ENCODE measurements at regions not wholly inside any gene's neighbourhood (a gene's known extent, or its start where the extent isn't known, plus 50 kb on each side); places are given as distances from the start of the nearest gene placed in this dataset.

DNA sequence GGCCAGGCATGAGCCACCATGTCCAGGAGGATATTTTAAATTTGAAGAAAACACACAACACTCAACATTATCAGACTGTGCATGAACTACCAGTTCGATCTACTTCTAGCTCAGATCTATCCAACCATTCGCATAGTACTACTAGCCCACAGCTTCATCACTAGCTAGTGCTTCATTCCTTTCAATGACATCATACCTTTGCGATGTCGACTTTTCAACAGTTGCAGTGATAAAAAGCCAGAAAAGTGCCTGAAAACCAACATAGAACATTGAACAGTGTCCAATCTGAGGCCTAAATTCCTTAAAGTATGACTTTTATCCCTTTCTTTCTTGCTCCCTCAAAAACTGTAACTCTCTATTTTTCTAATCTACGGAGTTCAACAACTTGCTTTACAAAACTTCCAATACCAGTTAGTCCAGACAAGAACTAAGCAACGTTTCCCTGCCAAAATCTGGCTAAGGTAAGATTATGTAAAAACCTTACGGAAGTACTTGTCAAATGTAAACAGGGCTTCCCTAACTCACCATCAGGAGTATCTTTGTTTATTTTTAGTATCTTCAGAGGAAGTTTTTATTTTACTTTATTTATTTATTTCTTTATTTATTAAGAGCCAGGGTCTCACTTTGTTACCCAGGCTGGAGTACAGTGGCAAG is 434.0 kb upstream of the JARID2 start:
- no peak for TF ChIP-seq EZH2phosphoT487 (IDR thresholded peaks at IDR 0.05; ENCODE audit: borderline replicate concordance, low read depth, low read length)
- TF ChIP-seq, protein P1, sequence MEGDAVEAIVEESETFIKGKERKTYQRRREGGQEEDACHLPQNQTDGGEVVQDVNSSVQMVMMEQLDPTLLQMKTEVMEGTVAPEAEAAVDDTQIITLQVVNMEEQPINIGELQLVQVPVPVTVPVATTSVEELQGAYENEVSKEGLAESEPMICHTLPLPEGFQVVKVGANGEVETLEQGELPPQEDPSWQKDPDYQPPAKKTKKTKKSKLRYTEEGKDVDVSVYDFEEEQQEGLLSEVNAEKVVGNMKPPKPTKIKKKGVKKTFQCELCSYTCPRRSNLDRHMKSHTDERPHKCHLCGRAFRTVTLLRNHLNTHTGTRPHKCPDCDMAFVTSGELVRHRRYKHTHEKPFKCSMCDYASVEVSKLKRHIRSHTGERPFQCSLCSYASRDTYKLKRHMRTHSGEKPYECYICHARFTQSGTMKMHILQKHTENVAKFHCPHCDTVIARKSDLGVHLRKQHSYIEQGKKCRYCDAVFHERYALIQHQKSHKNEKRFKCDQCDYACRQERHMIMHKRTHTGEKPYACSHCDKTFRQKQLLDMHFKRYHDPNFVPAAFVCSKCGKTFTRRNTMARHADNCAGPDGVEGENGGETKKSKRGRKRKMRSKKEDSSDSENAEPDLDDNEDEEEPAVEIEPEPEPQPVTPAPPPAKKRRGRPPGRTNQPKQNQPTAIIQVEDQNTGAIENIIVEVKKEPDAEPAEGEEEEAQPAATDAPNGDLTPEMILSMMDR (conservative IDR thresholded peaks at IDR 0.05; ENCODE audit: low read length), result no peak
- H3K4me1 ChIP-seq (ENCODE audit: insufficient read depth, low read length, poor library complexity, severe bottlenecking), result no peaks in the 10 kb centered on the region
- no peak for DNase-seq (ENCODE audit: low spot score)
- H3K36me3 ChIP-seq (ENCODE audit: insufficient read depth, low read length), result no peaks in the 10 kb centered on the region
- intact Hi-C loops (cut with micrococcal nuclease; ENCODE audit: unreplicated experiment), result no loop called here
- CTCF ChIA-PET (ENCODE audit: unreplicated experiment), result no interaction called here
- no peak overlapping the region for H3K4me2 ChIP-seq (ENCODE audit: low read length)
- POLR2A ChIA-PET, result interaction anchor here (0.6 kb wide), 1 partner anchor 94 kb away, joined by 3 read pairs; no protein-coding TSS in a partner anchor
- no peaks in the 10 kb centered on the region for H4K20me1 ChIP-seq (ENCODE audit: insufficient read depth, low read length)
- H3K9me2 ChIP-seq (ENCODE audit: insufficient read depth, low read length), result no peaks in the 10 kb centered on the region
- H3K79me2 ChIP-seq (ENCODE audit: insufficient read depth, low read depth, low read length), result no peaks in the 10 kb centered on the region
- H2AFZ ChIP-seq (ENCODE audit: low read length), result no peak overlapping the region
- no peak overlapping the region for H3K27ac ChIP-seq (ENCODE audit: low read depth, low read length, poor library complexity, severe bottlenecking)
- H3K4me3 ChIP-seq (ENCODE audit: low read depth, low read length, poor library complexity, severe bottlenecking), result no peak overlapping the region
- BruUV-seq (replicated peaks), result no TSS peak
- 0 out of 2 replicates have a peak, but pooled peaks cover 3% of the 10 kb centered on the region for H3K9me3 ChIP-seq (ENCODE audit: low read length)

DNA sequence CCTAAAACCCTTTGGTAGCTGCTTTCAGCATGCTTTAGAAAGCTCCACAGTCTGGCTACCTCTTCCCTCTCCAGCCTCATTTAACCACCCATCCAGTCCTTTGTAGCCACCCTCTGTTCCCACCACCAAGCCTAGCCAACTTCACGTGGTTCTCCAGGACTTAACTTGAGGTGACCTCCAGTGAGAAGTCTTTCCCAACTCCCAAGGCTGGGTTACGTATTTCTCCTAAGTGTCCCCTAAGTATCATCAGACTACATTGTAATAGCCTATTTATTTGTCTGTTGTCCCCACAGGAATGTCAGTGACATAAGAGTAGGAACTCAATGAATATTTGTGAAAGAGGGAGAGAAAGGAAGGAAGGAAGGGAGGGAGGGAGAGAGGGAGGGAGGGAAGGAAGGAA is 431.9 kb upstream of the JARID2 start:
- Histone ChIP-seq H3K36me3 (ENCODE audit: insufficient read depth, low read length) (no peaks in the 10 kb centered on the region), H3K4me1 (ENCODE audit: insufficient read depth, low read length, poor library complexity, severe bottlenecking) (no peaks in the 10 kb centered on the region), H3K79me2 (ENCODE audit: insufficient read depth, low read depth, low read length) (no peaks in the 10 kb centered on the region), H3K27ac (ENCODE audit: low read depth, low read length, poor library complexity, severe bottlenecking) (no peak overlapping the region), H3K4me3 (ENCODE audit: low read depth, low read length, poor library complexity, severe bottlenecking) (no peak overlapping the region), H4K20me1 (ENCODE audit: insufficient read depth, low read length) (no peaks in the 10 kb centered on the region), H3K9me3 (ENCODE audit: low read length) (no peaks in the 10 kb centered on the region), H2AFZ (ENCODE audit: low read length) (no peak overlapping the region), H3K9me2 (ENCODE audit: insufficient read depth, low read length) (no peaks in the 10 kb centered on the region), H3K4me2 (ENCODE audit: low read length) (no peak overlapping the region)
- no TSS peak for BruUV-seq (replicated peaks)
- intact Hi-C loops (cut with micrococcal nuclease; ENCODE audit: unreplicated experiment), result no loop called here
- POLR2A ChIA-PET, result no interaction called here
- CTCF ChIA-PET (ENCODE audit: unreplicated experiment), result no interaction called here
- no peak for TF ChIP-seq EZH2phosphoT487 (IDR thresholded peaks at IDR 0.05; ENCODE audit: borderline replicate concordance, low read depth, low read length)
- TF ChIP-seq, protein P1 (conservative IDR thresholded peaks at IDR 0.05; ENCODE audit: low read length), result no peak
- DNase-seq (ENCODE audit: low spot score), result no peak

DNA sequence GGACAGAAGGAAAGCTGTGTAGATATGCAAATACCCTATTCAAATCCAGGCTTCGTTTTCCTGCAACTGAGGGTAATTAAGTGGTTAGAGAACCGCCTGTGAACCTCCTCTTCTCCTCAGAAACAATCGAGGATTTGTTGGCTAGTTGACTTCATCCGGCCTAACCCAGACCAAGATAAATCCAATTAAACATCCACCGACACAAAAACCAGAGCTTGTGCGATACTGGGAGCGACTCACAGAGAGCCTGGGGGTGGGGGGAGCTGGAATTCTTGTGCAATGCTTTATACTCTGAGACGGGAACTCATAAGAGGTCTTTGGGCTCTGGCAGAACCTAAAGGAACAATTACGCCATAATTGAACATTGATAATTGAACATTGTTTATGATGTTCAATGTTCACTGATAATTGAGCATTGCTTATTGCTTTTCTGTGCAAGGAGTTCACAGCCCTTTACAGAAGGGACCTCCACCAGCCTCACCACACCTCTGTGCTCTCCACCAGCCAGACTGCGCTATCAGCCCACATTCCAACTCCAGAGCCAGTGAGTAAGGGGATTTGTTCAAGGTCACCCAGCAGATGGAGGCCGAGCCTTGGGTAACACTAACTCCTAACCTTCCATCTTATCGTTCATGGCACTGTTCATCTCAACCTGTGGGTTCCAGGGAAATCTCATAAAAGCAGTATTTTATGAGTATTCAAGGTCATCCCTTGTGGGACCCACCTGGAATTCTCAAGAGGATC is 429.6 kb upstream of the JARID2 start:
- H3K27ac ChIP-seq (ENCODE audit: low read depth, low read length, poor library complexity, severe bottlenecking), result no peak overlapping the region
- no peaks in the 10 kb centered on the region for H3K9me3 ChIP-seq (ENCODE audit: low read length)
- no peaks in the 10 kb centered on the region for H3K79me2 ChIP-seq (ENCODE audit: insufficient read depth, low read depth, low read length)
- no peaks in the 10 kb centered on the region for H3K9me2 ChIP-seq (ENCODE audit: insufficient read depth, low read length)
- no TSS peak for BruUV-seq (replicated peaks)
- no peak for DNase-seq (ENCODE audit: low spot score)
- ChIA-PET CTCF (ENCODE audit: unreplicated experiment) (no interaction called here), POLR2A (no interaction called here)
- no peak overlapping the region for H3K4me2 ChIP-seq (ENCODE audit: low read length)
- H3K36me3 ChIP-seq (ENCODE audit: insufficient read depth, low read length), result no peaks in the 10 kb centered on the region
- no peaks in the 10 kb centered on the region for H3K4me1 ChIP-seq (ENCODE audit: insufficient read depth, low read length, poor library complexity, severe bottlenecking)
- TF ChIP-seq EZH2phosphoT487 (IDR thresholded peaks at IDR 0.05; ENCODE audit: borderline replicate concordance, low read depth, low read length), result no peak
- TF ChIP-seq, protein P1 (conservative IDR thresholded peaks at IDR 0.05; ENCODE audit: low read length), result no peak
- no peaks in the 10 kb centered on the region for H4K20me1 ChIP-seq (ENCODE audit: insufficient read depth, low read length)
- intact Hi-C loops (cut with micrococcal nuclease; ENCODE audit: unreplicated experiment), result no loop called here
- no peak overlapping the region for H2AFZ ChIP-seq (ENCODE audit: low read length)
- no peak overlapping the region for H3K4me3 ChIP-seq (ENCODE audit: low read depth, low read length, poor library complexity, severe bottlenecking)
